Amygdala (tissue), 56 donors: ENCODE measurements at regions not wholly inside any gene's neighbourhood (a gene's known extent, or its start where the extent isn't known, plus 50 kb on each side); places are given as distances from the start of the nearest gene placed in this dataset.

ENCODE experiments used
- DNase-seq, 56 donors: peaks; one replicate each; lab custom pipeline; 2025; lab: John Stamatoyannopoulos, UW

- no peak for DNase-seq
Observed at GRCh38 chr4:162661913-162662312, 498.1 kb upstream of the FSTL5 start.

- no peak for DNase-seq
Observed at GRCh38 chr4:162659716-162660115, 495.9 kb upstream of the FSTL5 start.

GRCh38 chr4:162657966-162658365, 494.2 kb upstream of the FSTL5 start:
- DNase-seq = no peak

DNA sequence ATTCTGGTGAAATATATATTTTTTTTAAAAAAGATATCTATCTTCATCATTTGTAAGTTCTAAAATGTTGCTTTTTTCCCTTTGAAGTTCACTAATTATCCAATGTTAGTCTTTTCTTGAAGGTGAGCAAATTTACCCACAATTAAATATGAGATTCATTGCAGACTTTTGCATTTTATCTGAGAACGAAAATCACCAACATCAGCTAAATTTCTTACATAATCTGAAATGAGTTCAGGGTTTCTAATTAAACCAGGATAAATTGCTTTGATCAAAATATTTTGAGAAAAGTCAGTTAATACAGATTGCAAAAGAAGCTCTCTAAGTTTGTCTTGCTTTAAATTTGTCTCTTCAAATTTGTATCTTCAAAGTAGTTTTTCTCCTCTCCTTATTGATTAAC, 486.4 kb upstream of the FSTL5 start:
- DNase-seq = no peak

DNA sequence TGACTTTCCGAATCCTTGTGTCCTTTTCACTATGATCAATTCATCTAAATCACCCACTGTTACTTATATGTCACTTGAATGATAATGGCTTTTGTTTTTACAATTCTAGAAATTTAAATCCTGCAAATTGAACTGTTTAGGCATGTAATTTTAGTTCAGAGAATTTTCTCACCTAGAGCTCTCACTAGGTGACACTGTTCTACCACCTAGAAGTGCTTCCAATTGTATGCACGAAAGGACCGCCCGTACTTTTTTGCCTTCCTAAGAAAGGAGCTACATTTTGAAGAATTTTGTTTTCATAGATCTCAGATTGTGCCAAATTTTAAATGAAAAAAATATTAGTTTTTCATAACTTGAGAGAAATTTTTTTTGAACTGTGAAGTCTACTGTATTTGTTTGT, 481.6 kb upstream of the FSTL5 start:
- no peak for DNase-seq

GRCh38 chr4:162644346-162644745, 480.5 kb upstream of the FSTL5 start:
- no peak for DNase-seq

GRCh38 chr4:162640152-162640551, 476.4 kb upstream of the FSTL5 start:
- no peak for DNase-seq

- DNase-seq = no peak
Observed at GRCh38 chr4:162634390-162634789, 470.6 kb upstream of the FSTL5 start.

DNA sequence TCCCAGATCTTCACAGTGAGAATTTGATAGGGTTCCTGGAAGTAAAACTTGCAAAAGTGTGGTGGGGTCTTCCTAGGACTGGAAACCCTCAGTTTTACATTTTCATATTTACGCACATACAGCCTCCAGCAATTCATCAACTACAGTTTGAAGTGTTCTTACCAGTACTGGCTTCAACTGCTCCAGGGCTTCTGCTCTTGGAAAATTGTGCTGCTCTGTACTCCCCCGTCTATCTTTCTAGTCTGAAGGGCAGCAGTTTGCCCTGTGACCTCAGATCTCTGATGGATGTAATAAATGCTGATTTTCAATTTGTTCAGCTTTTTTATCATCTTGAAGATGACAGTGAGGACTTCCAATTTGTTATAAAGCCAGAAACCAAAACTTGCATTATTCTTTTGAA, 458.9 kb upstream of the FSTL5 start:
- DNase-seq = no peak

DNA sequence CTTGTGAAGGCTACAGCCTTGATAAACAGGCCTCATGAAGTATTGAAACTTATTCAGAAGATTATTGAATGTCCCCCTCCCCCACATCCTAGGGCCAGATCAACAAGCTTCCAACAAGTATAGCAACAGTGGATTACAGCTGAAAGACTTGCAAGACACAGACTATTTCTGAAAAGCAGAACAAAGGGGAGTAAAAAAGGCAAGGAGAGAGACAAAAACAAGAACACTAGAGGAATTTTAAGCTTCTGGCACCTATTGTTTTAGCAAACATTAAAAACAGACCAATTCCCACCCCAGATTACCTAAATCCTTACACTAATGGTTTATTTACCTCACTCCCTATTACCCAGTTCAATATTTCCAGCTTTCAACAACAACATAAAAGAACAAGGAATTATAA, 446.3 kb upstream of the FSTL5 start:
- no peak for DNase-seq

DNA sequence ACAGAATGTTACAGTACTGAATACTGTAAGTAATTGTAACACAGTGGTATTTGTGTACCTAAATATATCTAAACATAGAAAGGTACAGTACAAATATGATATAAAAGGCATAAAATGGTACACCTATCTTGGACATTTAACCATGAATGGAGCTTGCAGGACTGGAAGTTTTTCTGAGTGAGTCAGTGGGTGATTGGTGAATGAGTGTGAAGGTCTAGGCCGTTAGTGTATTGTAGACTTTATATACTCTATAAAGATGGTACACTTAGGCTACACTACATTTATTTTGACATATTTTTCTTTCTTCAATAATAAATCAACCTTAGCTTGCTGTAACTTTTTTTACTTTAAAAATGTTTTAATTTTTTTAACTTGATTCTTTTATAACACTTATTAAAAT, 422.5 kb upstream of the FSTL5 start:
- DNase-seq = no peak

GRCh38 chr4:162582180-162582579, 418.4 kb upstream of the FSTL5 start:
- DNase-seq = no peak

DNA sequence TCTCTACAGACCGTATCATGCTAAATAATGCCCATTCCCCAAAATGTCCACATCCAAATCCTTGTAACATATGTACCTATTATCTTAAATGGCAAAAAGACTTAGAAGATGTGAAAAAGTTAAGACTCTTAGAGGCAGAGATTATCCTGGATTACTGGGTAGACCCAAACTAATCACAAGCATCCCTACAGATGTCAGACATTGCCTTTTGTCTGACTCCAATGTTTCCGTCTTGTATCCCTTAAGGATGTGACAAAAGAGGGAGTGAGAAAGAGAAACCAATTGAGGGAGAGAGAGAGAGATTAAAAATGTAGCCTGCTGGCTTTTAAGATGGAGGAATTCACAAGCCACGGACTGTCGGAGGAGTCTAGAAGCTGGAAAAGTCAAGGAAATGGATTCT, 401.9 kb upstream of the FSTL5 start:
- DNase-seq = no peak

DNA sequence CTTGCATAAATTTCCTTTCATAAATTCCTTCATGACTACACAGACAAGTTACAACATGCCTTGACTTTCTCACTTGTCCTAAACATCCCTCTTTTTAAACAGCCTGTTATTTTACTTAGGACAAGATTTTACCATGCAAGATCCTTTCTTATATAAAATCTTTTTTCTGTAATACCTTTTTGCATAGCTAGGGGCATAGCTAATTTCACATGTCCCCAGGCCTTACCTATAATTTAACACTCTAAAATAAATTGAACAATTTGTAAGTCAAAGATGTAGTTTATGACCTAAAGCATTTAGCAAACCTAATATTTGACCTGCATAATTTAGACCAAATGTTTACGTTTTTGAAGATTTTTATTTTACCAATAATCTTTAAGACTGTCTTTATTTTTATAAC, 396.3 kb upstream of the FSTL5 start:
- no peak for DNase-seq

GRCh38 chr4:162557516-162558106, 393.8 kb upstream of the FSTL5 start:
- no peak for DNase-seq

DNA sequence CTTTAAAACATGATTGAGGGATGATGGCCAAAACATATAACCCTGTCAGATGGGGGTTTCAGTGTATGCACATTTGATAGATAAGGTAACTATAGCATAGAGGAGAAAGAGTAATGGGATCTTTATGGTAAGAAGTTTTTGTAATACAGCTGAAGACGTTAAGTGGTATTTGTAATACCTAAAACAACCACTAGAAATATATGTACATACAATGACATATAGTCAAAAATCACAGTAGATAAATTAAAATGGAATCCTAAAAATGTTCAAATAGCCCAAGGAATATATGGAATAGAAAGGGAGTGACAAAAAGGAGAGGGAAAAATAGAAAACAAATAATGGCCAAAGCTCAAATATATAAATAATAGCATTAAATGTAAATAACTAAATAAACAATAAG, 371.3 kb upstream of the FSTL5 start:
- DNase-seq = no peak

DNA sequence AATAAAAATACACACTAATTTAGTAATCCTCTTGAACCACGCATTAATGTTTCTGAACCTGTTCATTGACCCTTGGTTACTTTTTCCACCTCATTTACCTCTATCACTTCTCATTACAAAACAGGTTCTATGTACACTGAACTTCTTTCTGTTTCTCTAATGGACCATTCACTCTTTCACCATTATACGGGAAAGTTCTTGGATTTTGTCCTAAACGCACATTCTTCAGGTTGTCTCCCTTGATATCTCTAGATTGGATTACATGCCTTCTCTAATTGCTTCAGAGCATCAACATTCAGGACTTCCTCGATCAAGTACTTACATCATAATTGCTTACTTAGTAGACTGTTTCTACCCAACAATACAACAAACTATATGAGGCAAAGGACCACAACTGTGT, 359.4 kb upstream of the FSTL5 start:
- DNase-seq = no peak

DNA sequence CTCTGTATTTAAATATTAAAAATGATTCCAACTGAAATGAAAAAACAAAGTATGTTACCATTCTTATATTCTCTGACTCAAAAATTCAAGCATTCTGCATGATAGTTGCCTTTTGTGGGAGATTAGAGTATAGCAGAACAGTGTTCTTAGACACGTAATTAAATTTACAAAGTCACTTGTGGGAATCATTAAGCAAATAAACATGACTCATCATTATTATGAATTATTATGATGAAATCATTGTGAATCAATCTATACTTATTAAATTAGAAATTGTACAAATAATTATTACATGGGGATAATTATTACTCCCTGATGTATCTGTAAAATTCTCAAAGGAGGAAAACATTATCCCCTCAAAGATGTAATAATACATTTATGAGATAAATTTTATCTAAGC, 358.9 kb upstream of the FSTL5 start:
- DNase-seq = no peak

DNA sequence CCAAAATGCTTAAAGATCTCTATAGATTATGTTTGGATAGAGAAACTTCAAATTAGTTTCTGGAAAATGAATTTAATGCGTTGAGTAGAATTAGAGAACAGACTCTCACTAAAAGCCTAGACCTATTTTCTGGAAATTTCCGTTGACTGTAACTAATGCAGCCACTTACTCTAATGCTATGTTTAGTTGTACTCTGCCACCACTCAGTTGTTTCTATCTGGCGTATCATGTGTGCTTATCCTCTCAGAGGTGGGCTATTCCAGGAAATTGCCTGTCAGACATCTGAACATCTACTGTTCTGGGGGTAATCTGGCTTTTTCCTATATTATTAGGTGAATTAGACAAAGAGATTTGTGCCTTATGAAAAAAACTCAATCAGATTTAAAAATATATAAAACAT, 347.1 kb upstream of the FSTL5 start:
- DNase-seq = no peak

- no peak for DNase-seq
Observed at GRCh38 chr4:162510115-162510514, 346.3 kb upstream of the FSTL5 start.

DNA sequence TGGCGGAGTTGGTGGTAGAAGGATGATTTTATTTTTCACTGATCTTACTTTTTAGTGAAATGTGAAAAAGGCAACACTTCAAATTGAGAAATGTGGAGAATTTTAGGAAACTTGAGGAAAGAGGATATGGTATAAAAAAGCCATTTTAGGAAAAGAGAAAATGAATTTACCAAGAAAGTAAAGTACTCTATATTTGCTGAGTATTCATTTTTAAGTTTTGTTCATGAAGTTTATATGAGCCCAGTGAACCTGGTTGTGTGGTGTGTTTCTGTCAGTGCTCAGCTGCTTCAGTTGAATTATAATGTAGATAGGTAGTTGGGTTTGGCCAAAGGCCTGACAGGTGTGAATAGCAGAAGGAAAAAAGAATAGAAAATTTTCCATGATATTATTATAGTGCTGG, 345.5 kb upstream of the FSTL5 start:
- DNase-seq = no peak

- DNase-seq = no peak
Observed at GRCh38 chr4:162506253-162506652, 342.5 kb upstream of the FSTL5 start.

- DNase-seq = no peak
Observed at GRCh38 chr4:162503868-162504267, 340.1 kb upstream of the FSTL5 start.
